Activated naive CD4-positive, alpha-beta T cell treated with anti-CD3 and anti-CD28 coated beads for 36 hours (primary cell): ENCODE measurements at regions not wholly inside any gene's neighbourhood (a gene's known extent, or its start where the extent isn't known, plus 50 kb on each side); places are given as distances from the start of the nearest gene placed in this dataset.

Source experiments
- CTCF ChIA-PET: fragments of 350-600 bp; sonication (Branson Sonifier 250); formaldehyde crosslinking; loops from one replicate; lab custom pipeline; 2021; ENCODE audit warnings: antibody characterized with exemption; lab: Charles Lee
- DNase-seq: peaks from one replicate; pipeline ENCODE4 v3.0.0-alpha.2; 2020
- H3K27ac Mint-ChIP-seq: one replicate; pipeline ENCODE4 v1.8.0; 2021; ENCODE audit warnings: mild to moderate bottlenecking, mixed read lengths
- H3K27me3 Mint-ChIP-seq: one replicate; pipeline ENCODE4 v1.8.0; 2021; ENCODE audit warnings: low read depth, mixed read lengths
- H3K36me3 Mint-ChIP-seq: one replicate; pipeline ENCODE4 v1.8.0; 2021; ENCODE audit warnings: low read depth, mixed read lengths
- H3K4me1 Mint-ChIP-seq: one replicate; pipeline ENCODE4 v1.8.0; 2021; ENCODE audit warnings: low read depth, mixed read lengths
- H3K4me3 Mint-ChIP-seq: one replicate; pipeline ENCODE4 v1.8.0; 2021; ENCODE audit warnings: mild to moderate bottlenecking, moderate library complexity, mixed read lengths
- H3K9me3 Mint-ChIP-seq: one replicate; pipeline ENCODE4 v1.8.0; 2021; ENCODE audit warnings: mixed read lengths
- intact Hi-C: fragments of 100-400 bp; cut with micrococcal nuclease; formaldehyde crosslinking; loops from one replicate; pipeline ENCODE4 v1.15.1; 2023

DNA sequence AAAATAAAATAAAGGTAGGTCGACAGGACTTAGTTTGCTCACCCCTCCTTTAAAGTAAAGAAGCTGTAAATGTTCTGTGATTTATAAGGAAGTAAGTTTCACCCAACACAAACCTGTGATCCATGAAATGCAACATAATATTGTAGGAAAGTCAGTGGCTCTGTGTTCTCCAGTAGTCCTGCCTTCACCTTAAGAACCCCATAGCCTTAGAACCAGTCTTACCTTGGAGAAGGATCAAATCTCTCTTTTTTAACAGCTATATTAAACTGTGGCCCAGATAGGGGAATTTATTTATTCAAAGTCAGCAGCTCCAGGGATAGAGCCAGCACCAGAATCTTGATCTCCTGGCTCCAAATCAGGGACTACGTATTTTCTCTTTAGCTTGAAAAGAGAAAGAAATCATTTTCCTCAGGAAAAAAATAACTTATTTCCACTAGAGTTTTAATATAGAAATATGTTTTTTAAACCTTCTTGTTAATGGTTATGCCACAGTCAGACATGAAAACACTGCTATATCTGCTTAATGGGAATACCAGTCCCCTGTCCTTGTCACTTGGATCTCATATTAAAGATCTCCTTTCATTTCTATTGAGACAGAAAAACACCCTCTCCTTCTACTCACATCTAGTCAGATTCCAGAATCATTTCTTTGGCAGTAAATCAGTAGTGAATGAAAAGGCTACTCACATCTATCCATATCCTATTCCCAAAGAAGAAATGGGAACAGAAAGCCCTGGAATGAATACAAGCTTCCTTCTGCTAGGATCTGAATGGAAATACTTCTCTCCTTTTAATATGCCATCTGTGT, 269.2 kb upstream of the TNC start:
- intact Hi-C loops = no loop called here
- Mint-ChIP-seq H3K4me3 (no peak overlapping the region), H3K4me1 (no peaks in the 10 kb centered on the region), H3K9me3 (peaks cover 10% of the 10 kb centered on the region), H3K27ac (no peak overlapping the region), H3K36me3 (no peaks in the 10 kb centered on the region), H3K27me3 (peaks cover 7% of the 10 kb centered on the region)
- CTCF ChIA-PET = no interaction called here
- no peak for DNase-seq

DNA sequence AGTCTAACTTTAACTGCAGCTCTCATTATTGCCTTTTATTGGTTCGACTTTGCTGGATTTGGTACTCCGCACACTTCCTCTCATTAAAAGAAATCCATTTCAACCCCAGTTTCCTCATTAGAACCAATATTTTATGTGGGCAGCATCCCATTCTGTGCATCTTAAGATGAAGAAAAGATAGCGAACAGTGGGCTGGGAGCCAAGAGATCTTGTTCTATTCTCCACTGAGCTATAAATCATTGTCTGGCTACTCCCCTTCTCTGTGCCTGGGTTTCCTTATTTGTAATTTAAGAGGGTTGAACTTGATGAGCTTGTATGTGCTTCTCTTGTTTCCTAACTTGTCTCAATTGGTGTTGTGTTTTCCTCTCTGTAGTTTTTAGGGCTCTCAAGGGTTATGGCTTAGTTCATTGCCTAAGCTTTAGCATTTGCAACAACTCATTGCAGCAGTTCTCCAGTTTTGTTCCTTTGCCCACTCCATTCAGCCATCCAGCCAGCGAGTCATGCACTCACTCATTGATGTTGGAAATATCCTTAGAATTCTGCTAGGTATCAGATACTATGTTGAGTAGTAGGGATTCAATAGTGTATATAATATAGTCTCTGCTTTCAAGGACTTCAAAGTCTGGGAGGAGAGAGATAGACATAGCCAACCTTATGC, 273.3 kb upstream of the TNC start:
- CTCF ChIA-PET = interaction anchor here (0.6 kb wide), 1 partner anchor 345 kb away, joined by 3 read pairs; no protein-coding TSS in a partner anchor
- no peak overlapping the region for H3K4me3 Mint-ChIP-seq
- intact Hi-C loops = no loop called here
- no peaks in the 10 kb centered on the region for H3K4me1 Mint-ChIP-seq
- H3K9me3 Mint-ChIP-seq = no peaks in the 10 kb centered on the region
- DNase-seq = no peak
- no peak overlapping the region for H3K27ac Mint-ChIP-seq
- H3K27me3 Mint-ChIP-seq = peaks cover 4% of the 10 kb centered on the region
- no peaks in the 10 kb centered on the region for H3K36me3 Mint-ChIP-seq

DNA sequence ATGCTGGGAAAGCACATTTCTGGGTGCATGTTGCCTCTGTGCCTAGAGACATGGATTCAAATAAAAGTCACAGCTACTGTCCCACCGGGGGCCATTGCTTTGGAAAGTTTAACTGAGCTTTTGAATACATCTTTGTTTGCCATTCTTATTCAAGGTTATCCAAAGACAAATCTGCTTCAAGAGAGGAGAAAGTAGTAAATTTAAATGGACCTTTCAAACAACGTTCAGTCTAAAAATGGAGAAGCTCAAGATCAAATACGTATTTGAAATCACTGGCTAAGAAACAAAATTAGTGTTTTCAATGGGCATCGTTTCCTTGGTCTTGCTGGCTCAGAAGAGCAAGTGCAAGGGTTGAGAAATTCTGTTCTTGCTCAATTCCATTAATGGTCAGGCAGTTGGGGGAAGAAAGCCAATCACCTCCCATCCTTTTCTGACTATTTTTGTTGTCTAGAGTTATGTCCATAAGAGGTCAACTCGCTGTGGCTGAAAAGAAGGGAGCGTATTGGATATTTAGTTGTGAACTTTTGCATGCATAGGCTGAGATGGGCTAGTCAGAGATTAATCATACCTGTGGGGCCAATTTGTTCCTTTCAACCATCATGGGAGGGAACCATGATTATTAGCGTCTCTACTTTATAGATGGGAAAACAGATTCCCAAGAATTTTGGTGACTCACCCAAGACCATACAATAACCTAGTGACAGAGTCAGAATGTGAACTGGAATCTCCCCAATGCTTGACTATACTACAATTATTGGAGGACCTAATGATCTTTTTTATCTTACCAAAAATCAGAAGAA, 276.2 kb upstream of the TNC start:
- Mint-ChIP-seq H3K9me3 (no peaks in the 10 kb centered on the region), H3K27me3 (peaks cover 4% of the 10 kb centered on the region), H3K36me3 (no peaks in the 10 kb centered on the region), H3K27ac (no peak overlapping the region), H3K4me1 (no peaks in the 10 kb centered on the region), H3K4me3 (no peak overlapping the region)
- intact Hi-C loops = no loop called here
- CTCF ChIA-PET = no interaction called here
- DNase-seq = no peak

DNA sequence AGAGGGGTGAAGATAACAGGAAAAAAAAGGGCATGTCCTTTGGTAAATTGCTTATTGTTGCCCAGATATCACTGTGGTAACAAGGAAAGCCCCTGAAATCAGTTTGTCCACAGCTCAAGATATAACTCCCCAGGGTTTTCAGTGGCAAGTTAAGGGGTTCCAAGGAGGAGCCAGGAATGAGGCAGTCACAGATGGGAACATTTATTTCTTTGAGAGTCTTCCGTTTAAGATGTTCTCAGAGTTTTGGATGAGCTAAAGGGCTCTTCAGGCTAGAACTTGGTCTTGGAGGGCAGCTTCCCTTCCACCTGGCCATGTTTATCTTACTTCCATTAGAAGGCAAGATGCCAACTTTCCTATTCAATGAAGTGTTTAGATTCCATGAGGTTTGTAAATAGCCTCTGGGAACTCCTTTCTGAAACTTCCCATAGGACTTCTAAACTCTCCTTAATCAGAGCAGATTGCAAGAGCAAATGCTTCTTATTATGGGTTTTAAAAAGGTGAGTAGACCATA, 277.6 kb upstream of the TNC start:
- Mint-ChIP-seq H3K27ac (no peak overlapping the region), H3K36me3 (no peaks in the 10 kb centered on the region), H3K4me3 (no peak overlapping the region), H3K27me3 (peaks cover 7% of the 10 kb centered on the region), H3K4me1 (no peaks in the 10 kb centered on the region), H3K9me3 (no peaks in the 10 kb centered on the region)
- CTCF ChIA-PET = no interaction called here
- no peak for DNase-seq
- intact Hi-C loops = no loop called here

DNA sequence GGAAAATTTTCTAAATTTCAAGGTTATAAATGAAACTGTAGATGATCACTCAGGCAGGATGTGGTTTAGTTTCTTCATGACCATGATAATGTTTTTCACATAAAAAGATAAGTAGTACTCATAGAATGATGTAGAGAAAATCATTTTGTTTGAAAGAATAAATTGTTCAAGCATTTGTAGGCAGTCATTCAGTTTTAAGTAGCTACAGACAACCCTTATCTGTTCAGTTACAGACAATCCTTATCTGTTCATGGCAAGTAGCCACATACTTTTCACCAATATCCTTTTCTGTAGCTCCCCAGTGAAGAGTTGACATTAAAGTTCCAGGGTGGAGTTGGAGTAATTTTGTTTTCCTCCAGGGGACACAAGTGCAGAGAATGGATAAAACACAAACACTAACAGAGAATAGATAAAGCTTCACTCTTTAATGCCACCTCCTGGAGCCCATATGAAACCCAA, 278.1 kb upstream of the TNC start:
- Mint-ChIP-seq H3K36me3 (no peaks in the 10 kb centered on the region), H3K9me3 (no peaks in the 10 kb centered on the region), H3K4me1 (no peaks in the 10 kb centered on the region), H3K27me3 (peaks cover 7% of the 10 kb centered on the region), H3K4me3 (no peak overlapping the region), H3K27ac (no peak overlapping the region)
- intact Hi-C loops = no loop called here
- DNase-seq = no peak
- CTCF ChIA-PET = no interaction called here

DNA sequence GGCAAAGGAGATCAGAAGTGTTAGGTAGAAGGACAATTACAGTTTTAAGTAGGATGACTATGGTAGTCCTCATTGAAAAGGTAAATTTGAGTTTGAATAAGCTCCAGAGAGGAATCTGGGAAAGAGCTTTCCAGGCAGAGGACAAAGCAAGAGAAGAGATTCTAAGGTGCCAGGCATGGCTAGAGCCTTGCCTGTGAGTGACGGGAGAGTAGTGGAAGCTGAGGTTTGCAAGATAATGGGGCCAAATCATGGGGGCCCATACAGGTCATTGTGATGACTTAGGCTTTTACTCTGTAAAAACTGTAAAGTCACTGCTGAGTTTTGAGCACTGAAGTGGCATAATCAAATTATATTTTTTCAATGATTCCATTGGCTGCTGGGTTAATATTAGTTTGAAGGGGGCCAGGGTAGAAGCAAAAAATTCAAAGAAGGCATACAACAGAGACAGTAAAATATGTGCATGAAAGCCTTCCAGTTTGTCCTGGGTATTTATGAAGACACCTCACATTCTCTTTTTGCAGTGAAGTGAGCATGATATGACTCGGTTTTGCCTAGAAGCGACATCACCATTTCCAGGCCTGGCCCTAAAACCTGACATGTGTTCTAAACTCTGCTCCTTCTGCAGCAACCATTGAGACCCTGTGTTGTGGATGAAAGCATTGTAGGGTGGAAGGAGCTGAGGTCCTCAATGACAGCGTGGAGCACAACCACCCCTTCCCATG, 279.8 kb upstream of the TNC start:
- CTCF ChIA-PET = no interaction called here
- no peak overlapping the region for H3K27ac Mint-ChIP-seq
- H3K4me3 Mint-ChIP-seq = no peak overlapping the region
- no peak for DNase-seq
- no peaks in the 10 kb centered on the region for H3K4me1 Mint-ChIP-seq
- H3K36me3 Mint-ChIP-seq = no peaks in the 10 kb centered on the region
- H3K27me3 Mint-ChIP-seq = peaks cover 7% of the 10 kb centered on the region
- intact Hi-C loops = no loop called here
- H3K9me3 Mint-ChIP-seq = no peaks in the 10 kb centered on the region

DNA sequence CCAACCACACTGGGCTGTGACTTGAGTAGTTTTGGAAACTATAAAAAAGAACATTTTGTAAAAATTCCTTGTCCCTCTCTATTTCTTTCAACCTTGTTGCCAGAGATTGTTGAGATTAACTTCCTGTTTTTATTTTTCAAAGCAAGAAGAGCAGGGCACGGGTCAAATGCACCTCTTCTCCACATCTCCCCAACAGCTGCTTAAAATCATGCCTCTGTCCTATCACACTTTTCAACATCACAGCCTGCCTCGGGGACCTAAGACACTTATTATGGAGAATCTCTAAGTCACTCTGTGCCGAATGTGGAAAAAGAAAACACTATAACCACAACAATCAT, 280.3 kb upstream of the TNC start:
- H3K4me1 Mint-ChIP-seq = no peaks in the 10 kb centered on the region
- peaks cover 7% of the 10 kb centered on the region for H3K27me3 Mint-ChIP-seq
- H3K9me3 Mint-ChIP-seq = no peaks in the 10 kb centered on the region
- CTCF ChIA-PET = no interaction called here
- no peak for DNase-seq
- intact Hi-C loops = no loop called here
- H3K36me3 Mint-ChIP-seq = no peaks in the 10 kb centered on the region
- no peak overlapping the region for H3K4me3 Mint-ChIP-seq
- no peak overlapping the region for H3K27ac Mint-ChIP-seq

DNA sequence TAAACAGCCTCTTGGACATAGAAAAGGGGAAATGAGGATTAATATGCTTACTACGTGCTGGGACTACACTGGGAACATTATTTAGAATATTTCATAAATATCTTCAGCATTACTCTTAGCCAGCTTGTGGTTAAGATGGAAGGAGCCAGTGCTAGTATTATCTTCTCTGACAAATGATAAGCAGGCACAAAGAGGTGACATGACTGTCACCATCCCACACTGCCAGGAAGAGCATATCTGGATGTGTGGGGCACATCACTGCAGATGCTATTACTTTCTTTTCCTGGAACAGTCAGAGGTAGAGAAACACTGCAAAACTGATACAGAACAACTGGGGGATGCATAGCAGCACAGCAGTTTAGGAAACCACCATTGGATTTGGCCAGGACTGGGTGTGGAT, 281.0 kb upstream of the TNC start:
- intact Hi-C loops = no loop called here
- CTCF ChIA-PET = no interaction called here

DNA sequence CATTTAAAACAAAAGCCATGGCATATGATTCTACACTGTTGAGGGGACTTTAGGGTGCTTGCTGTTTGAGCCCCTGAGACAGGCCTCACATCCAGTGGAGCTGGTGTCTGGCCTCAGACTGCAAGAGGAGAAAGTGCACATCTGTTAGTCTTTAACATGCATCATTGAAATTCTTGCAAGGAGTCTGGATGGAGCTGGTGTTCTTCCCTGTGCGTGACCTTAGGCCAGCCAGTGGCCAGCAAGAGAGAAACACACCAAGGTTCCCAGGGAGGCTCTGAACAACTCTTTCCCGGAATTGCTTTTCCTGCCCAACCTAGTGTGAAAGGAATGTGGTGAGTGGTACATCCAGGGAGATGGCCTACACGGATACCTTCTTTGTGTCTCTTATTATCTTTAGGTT, 282.8 kb upstream of the TNC start:
- no peaks in the 10 kb centered on the region for H3K4me1 Mint-ChIP-seq
- H3K27me3 Mint-ChIP-seq = peaks cover 6% of the 10 kb centered on the region
- H3K36me3 Mint-ChIP-seq = no peaks in the 10 kb centered on the region
- H3K4me3 Mint-ChIP-seq = no peak overlapping the region
- H3K27ac Mint-ChIP-seq = no peak overlapping the region
- intact Hi-C loops = no loop called here
- no peaks in the 10 kb centered on the region for H3K9me3 Mint-ChIP-seq
- CTCF ChIA-PET = no interaction called here
- DNase-seq = no peak

More for the DNA sequence above, 281.0 kb upstream of the TNC start:
- Mint-ChIP-seq H3K36me3 (no peaks in the 10 kb centered on the region), H3K9me3 (no peaks in the 10 kb centered on the region), H3K27ac (no peak overlapping the region), H3K4me1 (no peaks in the 10 kb centered on the region), H3K27me3 (peaks cover 7% of the 10 kb centered on the region), H3K4me3 (no peak overlapping the region)
- DNase-seq = no peak

DNA sequence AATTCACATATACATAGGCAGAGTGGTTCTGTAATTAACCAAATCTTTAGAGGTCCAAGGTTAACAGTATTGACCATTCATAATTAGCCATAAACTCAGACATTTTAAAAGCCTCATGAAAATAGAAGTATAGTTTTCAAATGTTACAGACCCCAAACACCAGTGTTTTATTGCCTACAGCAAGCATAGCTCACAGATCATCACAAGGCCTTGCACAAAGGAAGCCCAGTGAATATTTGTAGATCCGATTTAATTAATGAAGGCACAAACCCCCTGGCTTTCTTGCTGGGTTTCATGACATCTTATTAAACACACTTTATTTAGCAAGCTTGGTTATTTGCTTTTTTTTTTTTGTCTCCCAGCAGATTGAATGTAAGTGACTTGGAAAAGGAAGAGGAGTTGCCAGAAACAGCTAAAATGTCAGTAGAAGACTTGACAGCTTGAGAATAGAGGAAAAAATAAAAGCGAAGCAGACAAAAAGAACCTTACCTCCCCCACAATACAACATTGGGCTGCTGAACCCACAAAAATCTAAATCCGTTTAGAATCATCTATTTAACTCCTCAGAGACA, 283.9 kb upstream of the TNC start:
- CTCF ChIA-PET = no interaction called here
- intact Hi-C loops = no loop called here
- no peak overlapping the region for H3K4me3 Mint-ChIP-seq
- no peak for DNase-seq
- no peaks in the 10 kb centered on the region for H3K36me3 Mint-ChIP-seq
- H3K27ac Mint-ChIP-seq = no peak overlapping the region
- H3K4me1 Mint-ChIP-seq = no peaks in the 10 kb centered on the region
- H3K27me3 Mint-ChIP-seq = peaks cover 12% of the 10 kb centered on the region
- H3K9me3 Mint-ChIP-seq = no peaks in the 10 kb centered on the region

DNA sequence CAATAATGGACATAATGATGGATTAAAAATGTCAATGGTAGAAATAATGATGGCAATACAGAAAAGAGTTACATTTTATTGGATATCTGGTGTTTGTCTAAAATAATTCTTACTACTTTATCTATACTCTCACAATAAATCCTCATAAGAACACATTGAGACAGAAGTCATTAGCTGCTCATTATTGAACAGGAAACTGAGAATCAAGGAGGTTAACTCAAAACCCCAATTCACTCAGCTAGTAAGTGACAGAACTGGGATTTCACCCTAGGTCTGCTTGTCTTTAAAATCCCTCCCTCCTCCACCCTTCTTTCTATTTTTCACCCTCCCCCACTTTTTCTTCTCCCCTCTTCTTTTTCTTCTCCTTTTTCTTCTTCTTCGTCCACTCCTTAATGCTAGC, 285.8 kb upstream of the TNC start:
- Mint-ChIP-seq H3K36me3 (no peaks in the 10 kb centered on the region), H3K9me3 (peaks cover under 1% of the 10 kb centered on the region), H3K4me1 (no peaks in the 10 kb centered on the region), H3K27ac (no peak overlapping the region), H3K4me3 (no peak overlapping the region), H3K27me3 (peaks cover 15% of the 10 kb centered on the region)
- no peak for DNase-seq
- CTCF ChIA-PET = no interaction called here
- intact Hi-C loops = no loop called here

DNA sequence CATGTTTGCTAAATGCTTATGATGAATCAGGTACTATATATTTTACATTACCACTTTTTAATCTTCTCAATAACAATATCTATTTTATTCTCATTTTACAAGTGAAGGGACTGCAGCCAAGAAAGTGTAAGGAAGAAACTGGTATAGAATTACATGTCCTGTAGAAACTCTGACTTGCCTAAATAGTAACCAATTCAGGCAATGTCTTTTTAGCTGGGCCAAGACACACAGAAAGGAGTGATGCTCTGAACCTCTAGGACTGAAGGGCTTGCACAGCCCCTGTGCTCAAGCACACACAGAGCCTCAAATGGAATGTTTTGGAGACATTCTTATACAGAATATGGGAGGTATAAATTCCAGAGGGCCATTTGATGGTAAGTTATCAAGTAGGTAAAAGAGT, 286.4 kb upstream of the TNC start:
- Mint-ChIP-seq H3K27me3 (peaks cover 14% of the 10 kb centered on the region), H3K27ac (no peak overlapping the region), H3K4me1 (no peaks in the 10 kb centered on the region), H3K36me3 (no peaks in the 10 kb centered on the region), H3K9me3 (peaks cover 2% of the 10 kb centered on the region), H3K4me3 (no peak overlapping the region)
- DNase-seq = no peak
- intact Hi-C loops = no loop called here
- CTCF ChIA-PET = no interaction called here
